Peyer's patch (tissue), 4 donors: ENCODE measurements at regions not wholly inside any gene's neighbourhood (a gene's known extent, or its start where the extent isn't known, plus 50 kb on each side); places are given as distances from the start of the nearest gene placed in this dataset.

ENCODE experiments used
- CTCF ChIP-seq, 6 experiments: fragments of 450-650 bp in 4 of 6; fragments of 200-600 bp in 2 of 6; sonication (generic) in 1 of 6; IDR thresholded peaks; one replicate each; pipeline ENCODE4 v1.5.1; 2017 to 2019; ENCODE audit warnings: antibody characterized with exemption in 6 of 6, mild to moderate bottlenecking in 3 of 6, moderate library complexity in 1 of 6
- POLR2A ChIP-seq, 2 donors: fragments of 450-650 bp; IDR thresholded peaks; one replicate each; pipeline ENCODE4 v1.5.1; 2017; ENCODE audit warnings: antibody characterized with exemption in 2 of 2, mild to moderate bottlenecking in 2 of 2, moderate library complexity in 2 of 2

DNA sequence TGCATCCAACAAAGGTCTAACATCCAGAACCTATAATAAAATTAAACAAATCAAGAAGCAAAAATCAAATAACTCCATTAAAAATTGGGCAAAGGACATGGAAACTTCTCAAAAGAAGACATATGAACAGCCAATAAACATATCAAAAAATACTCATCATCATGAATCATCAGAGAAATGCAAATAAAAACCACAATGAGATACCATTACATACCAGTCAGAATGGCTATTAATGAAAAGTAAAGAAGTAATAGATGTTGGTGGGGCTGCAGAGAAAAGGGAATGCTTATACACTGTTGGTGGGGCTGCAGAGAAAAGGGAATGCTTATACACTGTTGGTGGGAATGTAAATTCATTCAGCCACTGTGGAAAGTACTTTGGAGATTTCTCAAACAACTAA, 465.8 kb downstream of the ZIC3 start:
- TF ChIP-seq CTCF (IDR thresholded peaks at IDR 0.05) (no peak), POLR2A (IDR thresholded peaks at IDR 0.05) (no peak)
